Breast epithelium (tissue), 3 donors: ENCODE measurements at regions not wholly inside any gene's neighbourhood (a gene's known extent, or its start where the extent isn't known, plus 50 kb on each side); places are given as distances from the start of the nearest gene placed in this dataset.

ENCODE experiments used
- CTCF ChIP-seq, 3 donors: fragments of 450-650 bp; IDR thresholded peaks; one replicate each; pipeline ENCODE4 v1.5.1; 2016 to 2017; ENCODE audit warnings: antibody characterized with exemption in 3 of 3, mild to moderate bottlenecking in 3 of 3, moderate library complexity in 3 of 3
- POLR2A ChIP-seq: fragments of 450-650 bp; IDR thresholded peaks from one replicate; pipeline ENCODE4 v1.6.1; 2016; ENCODE audit warnings: antibody characterized with exemption, mild to moderate bottlenecking, moderate library complexity
- POLR2AphosphoS5 ChIP-seq, 3 donors: sonication (generic); formaldehyde crosslinking; IDR thresholded peaks; one replicate each; pipeline ENCODE4 v1.6.1; 2017; ENCODE audit warnings: antibody characterized with exemption in 3 of 3

GRCh38 chr20:60815656-60816055, 436.4 kb upstream of the CDH4 start:
- TF ChIP-seq CTCF (IDR thresholded peaks at IDR 0.05) = no peak
- TF ChIP-seq POLR2A = no peak
- no peak for TF ChIP-seq POLR2AphosphoS5 (IDR thresholded peaks at IDR 0.05)
